ENCODE measurements at regions not wholly inside any gene's neighbourhood (a gene's known extent, or its start where the extent isn't known, plus 50 kb on each side); places are given as distances from the start of the nearest gene placed in this dataset.

DNA sequence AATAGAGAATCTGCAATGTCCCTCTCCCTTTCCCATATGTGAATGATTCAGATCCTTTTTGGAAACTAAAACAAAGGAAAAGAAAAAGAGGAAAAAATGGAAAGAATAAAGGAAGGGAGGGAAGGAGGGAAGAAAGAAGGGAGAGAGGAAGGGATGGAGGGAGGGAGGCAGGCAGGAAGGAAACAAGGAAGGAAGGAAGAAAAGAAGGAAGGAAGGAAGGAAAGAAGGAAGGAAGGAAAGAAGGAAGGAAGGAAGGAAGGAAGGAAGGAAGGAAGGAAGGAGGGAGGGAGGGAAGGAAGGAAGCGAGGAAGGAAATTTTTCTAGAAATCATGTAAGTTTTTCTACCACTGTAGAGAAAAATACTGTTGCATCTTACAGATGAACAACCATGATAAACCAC, 215.0 kb upstream of the CBLB start:
- H3K9me3 ChIP-seq (ENCODE audit: insufficient read depth, low read length), result no peaks in the 10 kb centered on the region
- H3K27me3 ChIP-seq (ENCODE audit: insufficient read depth, insufficient read length), result no peaks in the 10 kb centered on the region
- TF ChIP-seq ZNF274 (IDR thresholded peaks at IDR 0.05; ENCODE audit: low read depth, low read length), result no peak
- no peak for TF ChIP-seq YY1 (IDR thresholded peaks at IDR 0.05; ENCODE audit: insufficient read depth, insufficient read length)
- TF ChIP-seq SUZ12 (IDR thresholded peaks at IDR 0.05; ENCODE audit: extremely low read depth, insufficient read depth, insufficient read length), result no peak
- DNase-seq (ENCODE audit: low read depth, low spot score), result no peak
- no peak overlapping the region for H3K9ac ChIP-seq (ENCODE audit: insufficient read length, low read depth)
- H3K4me3 ChIP-seq (ENCODE audit: insufficient read length, low read depth), result no peak overlapping the region
- H3K4me1 ChIP-seq (ENCODE audit: insufficient read depth, insufficient read length), result no peaks in the 10 kb centered on the region
- H3K36me3 ChIP-seq (ENCODE audit: insufficient read depth, insufficient read length, low read length), result no peaks in the 10 kb centered on the region

DNA sequence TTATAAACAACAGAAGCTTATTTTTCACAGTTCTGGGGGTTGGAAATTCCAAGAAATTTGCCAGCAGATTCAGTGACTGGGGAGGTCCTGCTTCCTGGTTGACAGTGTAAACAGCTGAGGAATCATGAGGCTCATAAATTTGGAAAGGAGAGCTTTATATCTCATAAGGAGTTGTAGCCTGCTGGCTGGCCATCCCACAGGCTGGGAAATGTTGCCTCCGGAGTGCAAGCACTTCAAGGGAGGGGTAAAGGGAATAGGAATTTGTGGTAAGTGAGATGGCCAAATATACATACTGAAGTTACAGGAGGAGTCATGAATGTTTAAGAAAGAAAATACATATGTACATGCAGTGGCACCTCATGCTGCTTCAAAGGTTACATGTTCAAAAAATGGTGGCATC, 217.2 kb upstream of the CBLB start:
- Histone ChIP-seq H3K36me3 (ENCODE audit: insufficient read depth, insufficient read length, low read length) (no peaks in the 10 kb centered on the region), H3K4me3 (ENCODE audit: insufficient read length, low read depth) (no peak overlapping the region), H3K9me3 (ENCODE audit: insufficient read depth, low read length) (no peaks in the 10 kb centered on the region), H3K9ac (ENCODE audit: insufficient read length, low read depth) (no peak overlapping the region), H3K27me3 (ENCODE audit: insufficient read depth, insufficient read length) (no peaks in the 10 kb centered on the region), H3K4me1 (ENCODE audit: insufficient read depth, insufficient read length) (no peaks in the 10 kb centered on the region)
- no peak for DNase-seq (ENCODE audit: low read depth, low spot score)
- TF ChIP-seq SUZ12 (IDR thresholded peaks at IDR 0.05; ENCODE audit: extremely low read depth, insufficient read depth, insufficient read length), result no peak
- TF ChIP-seq YY1 (IDR thresholded peaks at IDR 0.05; ENCODE audit: insufficient read depth, insufficient read length), result no peak
- no peak for TF ChIP-seq ZNF274 (IDR thresholded peaks at IDR 0.05; ENCODE audit: low read depth, low read length)

GRCh38 chr3:106086636-106087035, 217.8 kb upstream of the CBLB start:
- Histone ChIP-seq H3K9ac (ENCODE audit: insufficient read length, low read depth) (no peak overlapping the region), H3K4me3 (ENCODE audit: insufficient read length, low read depth) (no peak overlapping the region), H3K9me3 (ENCODE audit: insufficient read depth, low read length) (no peaks in the 10 kb centered on the region), H3K27me3 (ENCODE audit: insufficient read depth, insufficient read length) (no peaks in the 10 kb centered on the region), H3K4me1 (ENCODE audit: insufficient read depth, insufficient read length) (no peaks in the 10 kb centered on the region), H3K36me3 (ENCODE audit: insufficient read depth, insufficient read length, low read length) (no peaks in the 10 kb centered on the region)
- TF ChIP-seq YY1 (IDR thresholded peaks at IDR 0.05; ENCODE audit: insufficient read depth, insufficient read length) (no peak), ZNF274 (IDR thresholded peaks at IDR 0.05; ENCODE audit: low read depth, low read length) (no peak), SUZ12 (IDR thresholded peaks at IDR 0.05; ENCODE audit: extremely low read depth, insufficient read depth, insufficient read length) (no peak)
- no peak for DNase-seq (ENCODE audit: low read depth, low spot score)

GRCh38 chr3:106088304-106088703, 219.5 kb upstream of the CBLB start:
- H3K9me3 ChIP-seq (ENCODE audit: insufficient read depth, low read length), result no peaks in the 10 kb centered on the region
- H3K4me1 ChIP-seq (ENCODE audit: insufficient read depth, insufficient read length), result no peaks in the 10 kb centered on the region
- H3K36me3 ChIP-seq (ENCODE audit: insufficient read depth, insufficient read length, low read length), result no peaks in the 10 kb centered on the region
- no peak for TF ChIP-seq YY1 (IDR thresholded peaks at IDR 0.05; ENCODE audit: insufficient read depth, insufficient read length)
- TF ChIP-seq SUZ12 (IDR thresholded peaks at IDR 0.05; ENCODE audit: extremely low read depth, insufficient read depth, insufficient read length), result no peak
- no peak for TF ChIP-seq ZNF274 (IDR thresholded peaks at IDR 0.05; ENCODE audit: low read depth, low read length)
- no peaks in the 10 kb centered on the region for H3K27me3 ChIP-seq (ENCODE audit: insufficient read depth, insufficient read length)
- DNase-seq (ENCODE audit: low read depth, low spot score), result no peak
- H3K9ac ChIP-seq (ENCODE audit: insufficient read length, low read depth), result no peak overlapping the region
- H3K4me3 ChIP-seq (ENCODE audit: insufficient read length, low read depth), result no peak overlapping the region

- H3K9me3 ChIP-seq (ENCODE audit: insufficient read depth, low read length), result no peaks in the 10 kb centered on the region
- no peaks in the 10 kb centered on the region for H3K4me1 ChIP-seq (ENCODE audit: insufficient read depth, insufficient read length)
- no peak for DNase-seq (ENCODE audit: low read depth, low spot score)
- H3K36me3 ChIP-seq (ENCODE audit: insufficient read depth, insufficient read length, low read length), result no peaks in the 10 kb centered on the region
- TF ChIP-seq SUZ12 (IDR thresholded peaks at IDR 0.05; ENCODE audit: extremely low read depth, insufficient read depth, insufficient read length), result no peak
- no peak for TF ChIP-seq ZNF274 (IDR thresholded peaks at IDR 0.05; ENCODE audit: low read depth, low read length)
- no peak for TF ChIP-seq YY1 (IDR thresholded peaks at IDR 0.05; ENCODE audit: insufficient read depth, insufficient read length)
- no peaks in the 10 kb centered on the region for H3K27me3 ChIP-seq (ENCODE audit: insufficient read depth, insufficient read length)
- no peak overlapping the region for H3K4me3 ChIP-seq (ENCODE audit: insufficient read length, low read depth)
- no peak overlapping the region for H3K9ac ChIP-seq (ENCODE audit: insufficient read length, low read depth)
These were observed 220.1 kb upstream of the CBLB start for GRCh38 chr3:106088899-106089298.

DNA sequence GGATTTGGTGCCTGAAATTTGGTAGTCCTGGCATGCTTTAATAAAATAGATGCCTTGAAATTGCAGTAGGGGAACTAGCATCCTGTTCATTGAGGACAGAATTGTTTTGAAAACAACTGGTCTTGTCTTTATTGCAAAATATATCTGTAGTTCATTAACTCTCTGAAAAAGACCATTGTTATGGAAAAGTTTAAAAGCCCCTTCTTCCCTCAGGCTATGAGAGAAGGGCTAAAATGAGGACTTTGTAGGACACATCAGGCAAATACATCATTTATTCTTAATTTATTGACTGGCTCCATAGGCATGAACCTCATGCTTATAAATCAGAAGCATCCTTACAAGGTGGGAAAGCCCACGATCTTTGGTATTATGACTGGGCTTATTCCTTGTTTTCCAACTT, 221.0 kb upstream of the CBLB start:
- H3K36me3 ChIP-seq (ENCODE audit: insufficient read depth, insufficient read length, low read length), result no peaks in the 10 kb centered on the region
- H3K4me3 ChIP-seq (ENCODE audit: insufficient read length, low read depth), result no peak overlapping the region
- TF ChIP-seq YY1 (IDR thresholded peaks at IDR 0.05; ENCODE audit: insufficient read depth, insufficient read length) (no peak), ZNF274 (IDR thresholded peaks at IDR 0.05; ENCODE audit: low read depth, low read length) (no peak), SUZ12 (IDR thresholded peaks at IDR 0.05; ENCODE audit: extremely low read depth, insufficient read depth, insufficient read length) (no peak)
- H3K4me1 ChIP-seq (ENCODE audit: insufficient read depth, insufficient read length), result no peaks in the 10 kb centered on the region
- no peak overlapping the region for H3K9ac ChIP-seq (ENCODE audit: insufficient read length, low read depth)
- H3K27me3 ChIP-seq (ENCODE audit: insufficient read depth, insufficient read length), result no peaks in the 10 kb centered on the region
- no peak for DNase-seq (ENCODE audit: low read depth, low spot score)
- H3K9me3 ChIP-seq (ENCODE audit: insufficient read depth, low read length), result no peaks in the 10 kb centered on the region

- no peaks in the 10 kb centered on the region for H3K9me3 ChIP-seq (ENCODE audit: insufficient read depth, low read length)
- H3K27me3 ChIP-seq (ENCODE audit: insufficient read depth, insufficient read length), result no peaks in the 10 kb centered on the region
- H3K36me3 ChIP-seq (ENCODE audit: insufficient read depth, insufficient read length, low read length), result no peaks in the 10 kb centered on the region
- no peak overlapping the region for H3K4me3 ChIP-seq (ENCODE audit: insufficient read length, low read depth)
- no peak overlapping the region for H3K9ac ChIP-seq (ENCODE audit: insufficient read length, low read depth)
- no peak for DNase-seq (ENCODE audit: low read depth, low spot score)
- TF ChIP-seq SUZ12 (IDR thresholded peaks at IDR 0.05; ENCODE audit: extremely low read depth, insufficient read depth, insufficient read length) (no peak), YY1 (IDR thresholded peaks at IDR 0.05; ENCODE audit: insufficient read depth, insufficient read length) (no peak), ZNF274 (IDR thresholded peaks at IDR 0.05; ENCODE audit: low read depth, low read length) (no peak)
- no peaks in the 10 kb centered on the region for H3K4me1 ChIP-seq (ENCODE audit: insufficient read depth, insufficient read length)
These were observed 224.0 kb upstream of the CBLB start for GRCh38 chr3:106092792-106093191.

- no peaks in the 10 kb centered on the region for H3K36me3 ChIP-seq (ENCODE audit: insufficient read depth, insufficient read length, low read length)
- no peaks in the 10 kb centered on the region; the same call in 1 of the 2 replicates for H3K9me3 ChIP-seq (ENCODE audit: insufficient read depth, low read length)
- no peak overlapping the region for H3K9ac ChIP-seq (ENCODE audit: insufficient read length, low read depth)
- TF ChIP-seq ZNF274 (IDR thresholded peaks at IDR 0.05; ENCODE audit: low read depth, low read length), result no peak
- TF ChIP-seq SUZ12 (IDR thresholded peaks at IDR 0.05; ENCODE audit: extremely low read depth, insufficient read depth, insufficient read length), result no peak
- no peak for TF ChIP-seq YY1 (IDR thresholded peaks at IDR 0.05; ENCODE audit: insufficient read depth, insufficient read length)
- DNase-seq (ENCODE audit: low read depth, low spot score), result no peak
- H3K4me3 ChIP-seq (ENCODE audit: insufficient read length, low read depth), result no peak overlapping the region
- no peaks in the 10 kb centered on the region for H3K27me3 ChIP-seq (ENCODE audit: insufficient read depth, insufficient read length)
- H3K4me1 ChIP-seq (ENCODE audit: insufficient read depth, insufficient read length), result no peaks in the 10 kb centered on the region
These were observed 224.8 kb upstream of the CBLB start for GRCh38 chr3:106093616-106094015.
